ENCODE measurements at regions not wholly inside any gene's neighbourhood (a gene's known extent, or its start where the extent isn't known, plus 50 kb on each side); places are given as distances from the start of the nearest gene placed in this dataset.

DNA sequence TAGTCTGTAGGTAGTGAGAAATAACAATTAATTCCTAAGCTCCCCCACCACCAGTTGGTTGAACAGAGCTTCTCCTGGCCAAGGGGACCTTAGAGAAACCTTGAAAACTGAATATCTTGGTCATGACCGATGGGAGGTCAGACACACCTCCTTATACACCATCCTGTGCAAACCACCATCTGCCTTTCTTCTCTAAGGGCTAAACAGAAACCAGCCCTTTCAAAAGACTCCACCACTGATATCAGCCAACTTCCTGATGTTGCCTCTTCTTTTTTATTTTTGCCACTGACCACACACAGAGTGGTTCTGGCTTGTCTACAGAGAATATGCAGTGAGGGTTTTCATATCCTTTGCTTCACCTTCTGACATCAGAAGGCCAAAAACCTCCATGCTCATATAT lies 977.7 kb upstream of the SEL1L start:
- H3K4me3 ChIP-seq (ENCODE audit: low read length): no peak overlapping the region
- no peaks in the 10 kb centered on the region for H3K27me3 ChIP-seq (ENCODE audit: insufficient read depth, low read depth, low read length)
- no peaks in the 10 kb centered on the region for H3F3A ChIP-seq (ENCODE audit: insufficient read depth, low read length, poor library complexity, severe bottlenecking)
- no peaks in the 10 kb centered on the region for H3K36me3 ChIP-seq (ENCODE audit: insufficient read depth, low read length)
- no peaks in the 10 kb centered on the region for H3K79me2 ChIP-seq (replicated peaks; ENCODE audit: insufficient read depth, low read length)
- H3K9me3 ChIP-seq (ENCODE audit: low read length): no peaks in the 10 kb centered on the region
- no peak overlapping the region for H2AFZ ChIP-seq (ENCODE audit: low read depth, low read length)
- H3K4me2 ChIP-seq (ENCODE audit: low read length): no peak overlapping the region
- H3K27ac ChIP-seq (ENCODE audit: low read length): no peak overlapping the region
- no peaks in the 10 kb centered on the region for H3K9me2 ChIP-seq (ENCODE audit: insufficient read depth, low read length)
- no peaks in the 10 kb centered on the region for H4K20me1 ChIP-seq (ENCODE audit: insufficient read depth)
- TF ChIP-seq TAF1 (IDR thresholded peaks at IDR 0.05; ENCODE audit: low read depth): no peak
- TF ChIP-seq SMC3 (conservative IDR thresholded peaks at IDR 0.05; ENCODE audit: poor library complexity): no peak
- TF ChIP-seq MXI1 (conservative IDR thresholded peaks at IDR 0.05; ENCODE audit: poor library complexity, severe bottlenecking): no peak
- TF ChIP-seq, protein P1, sequence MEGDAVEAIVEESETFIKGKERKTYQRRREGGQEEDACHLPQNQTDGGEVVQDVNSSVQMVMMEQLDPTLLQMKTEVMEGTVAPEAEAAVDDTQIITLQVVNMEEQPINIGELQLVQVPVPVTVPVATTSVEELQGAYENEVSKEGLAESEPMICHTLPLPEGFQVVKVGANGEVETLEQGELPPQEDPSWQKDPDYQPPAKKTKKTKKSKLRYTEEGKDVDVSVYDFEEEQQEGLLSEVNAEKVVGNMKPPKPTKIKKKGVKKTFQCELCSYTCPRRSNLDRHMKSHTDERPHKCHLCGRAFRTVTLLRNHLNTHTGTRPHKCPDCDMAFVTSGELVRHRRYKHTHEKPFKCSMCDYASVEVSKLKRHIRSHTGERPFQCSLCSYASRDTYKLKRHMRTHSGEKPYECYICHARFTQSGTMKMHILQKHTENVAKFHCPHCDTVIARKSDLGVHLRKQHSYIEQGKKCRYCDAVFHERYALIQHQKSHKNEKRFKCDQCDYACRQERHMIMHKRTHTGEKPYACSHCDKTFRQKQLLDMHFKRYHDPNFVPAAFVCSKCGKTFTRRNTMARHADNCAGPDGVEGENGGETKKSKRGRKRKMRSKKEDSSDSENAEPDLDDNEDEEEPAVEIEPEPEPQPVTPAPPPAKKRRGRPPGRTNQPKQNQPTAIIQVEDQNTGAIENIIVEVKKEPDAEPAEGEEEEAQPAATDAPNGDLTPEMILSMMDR (IDR thresholded peaks at IDR 0.05; ENCODE audit: poor library complexity, severe bottlenecking): no peak
- no peak for TF ChIP-seq POLR2AphosphoS5 (IDR thresholded peaks at IDR 0.05)
- TF ChIP-seq RAD21 (conservative IDR thresholded peaks at IDR 0.05): no peak
- TF ChIP-seq, protein P2, sequence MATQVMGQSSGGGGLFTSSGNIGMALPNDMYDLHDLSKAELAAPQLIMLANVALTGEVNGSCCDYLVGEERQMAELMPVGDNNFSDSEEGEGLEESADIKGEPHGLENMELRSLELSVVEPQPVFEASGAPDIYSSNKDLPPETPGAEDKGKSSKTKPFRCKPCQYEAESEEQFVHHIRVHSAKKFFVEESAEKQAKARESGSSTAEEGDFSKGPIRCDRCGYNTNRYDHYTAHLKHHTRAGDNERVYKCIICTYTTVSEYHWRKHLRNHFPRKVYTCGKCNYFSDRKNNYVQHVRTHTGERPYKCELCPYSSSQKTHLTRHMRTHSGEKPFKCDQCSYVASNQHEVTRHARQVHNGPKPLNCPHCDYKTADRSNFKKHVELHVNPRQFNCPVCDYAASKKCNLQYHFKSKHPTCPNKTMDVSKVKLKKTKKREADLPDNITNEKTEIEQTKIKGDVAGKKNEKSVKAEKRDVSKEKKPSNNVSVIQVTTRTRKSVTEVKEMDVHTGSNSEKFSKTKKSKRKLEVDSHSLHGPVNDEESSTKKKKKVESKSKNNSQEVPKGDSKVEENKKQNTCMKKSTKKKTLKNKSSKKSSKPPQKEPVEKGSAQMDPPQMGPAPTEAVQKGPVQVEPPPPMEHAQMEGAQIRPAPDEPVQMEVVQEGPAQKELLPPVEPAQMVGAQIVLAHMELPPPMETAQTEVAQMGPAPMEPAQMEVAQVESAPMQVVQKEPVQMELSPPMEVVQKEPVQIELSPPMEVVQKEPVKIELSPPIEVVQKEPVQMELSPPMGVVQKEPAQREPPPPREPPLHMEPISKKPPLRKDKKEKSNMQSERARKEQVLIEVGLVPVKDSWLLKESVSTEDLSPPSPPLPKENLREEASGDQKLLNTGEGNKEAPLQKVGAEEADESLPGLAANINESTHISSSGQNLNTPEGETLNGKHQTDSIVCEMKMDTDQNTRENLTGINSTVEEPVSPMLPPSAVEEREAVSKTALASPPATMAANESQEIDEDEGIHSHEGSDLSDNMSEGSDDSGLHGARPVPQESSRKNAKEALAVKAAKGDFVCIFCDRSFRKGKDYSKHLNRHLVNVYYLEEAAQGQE (IDR thresholded peaks at IDR 0.05; ENCODE audit: borderline replicate concordance): no peak
- no peak for TF ChIP-seq EP300 (conservative IDR thresholded peaks at IDR 0.05; ENCODE audit: poor library complexity, severe bottlenecking)
- no peak for TF ChIP-seq EZH2 (IDR thresholded peaks at IDR 0.05; ENCODE audit: borderline replicate concordance, insufficient read depth, low read length, poor library complexity, severe bottlenecking)
- no peak overlapping the region for H3K9ac ChIP-seq (ENCODE audit: low read length)

DNA sequence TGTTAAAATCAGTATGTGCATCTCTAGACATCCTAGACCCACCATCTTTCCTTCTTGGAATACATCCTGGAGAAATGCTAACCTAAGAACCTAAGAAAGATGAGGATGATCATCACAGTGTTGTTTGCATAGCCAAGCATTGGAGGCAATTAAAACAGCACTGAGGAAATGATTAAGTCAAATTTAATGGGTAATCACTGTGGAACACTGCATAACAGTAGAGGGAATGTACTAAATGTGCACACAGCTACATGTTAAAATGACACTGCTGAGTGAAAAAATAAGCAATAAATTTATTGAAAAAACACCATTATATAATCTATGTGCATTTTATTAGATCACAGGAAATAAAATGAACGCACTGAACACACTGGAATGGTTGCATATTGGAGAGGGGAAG lies 987.1 kb upstream of the SEL1L start:
- Histone ChIP-seq H4K20me1 (ENCODE audit: insufficient read depth) (no peaks in the 10 kb centered on the region), H3K27me3 (ENCODE audit: insufficient read depth, low read depth, low read length) (no peaks in the 10 kb centered on the region), H3K9me3 (ENCODE audit: low read length) (no peaks in the 10 kb centered on the region), H3K36me3 (ENCODE audit: insufficient read depth, low read length) (no peaks in the 10 kb centered on the region), H3F3A (ENCODE audit: insufficient read depth, low read length, poor library complexity, severe bottlenecking) (no peaks in the 10 kb centered on the region), H3K27ac (ENCODE audit: low read length) (no peak overlapping the region), H3K9me2 (ENCODE audit: insufficient read depth, low read length) (no peaks in the 10 kb centered on the region), H2AFZ (ENCODE audit: low read depth, low read length) (no peak overlapping the region), H3K4me2 (ENCODE audit: low read length) (no peak overlapping the region), H3K4me3 (ENCODE audit: low read length) (no peak overlapping the region), H3K9ac (ENCODE audit: low read length) (no peak overlapping the region), H3K79me2 (replicated peaks; ENCODE audit: insufficient read depth, low read length) (no peaks in the 10 kb centered on the region)
- TF ChIP-seq SMC3 (conservative IDR thresholded peaks at IDR 0.05; ENCODE audit: poor library complexity) (no peak), POLR2AphosphoS5 (IDR thresholded peaks at IDR 0.05) (no peak), EP300 (conservative IDR thresholded peaks at IDR 0.05; ENCODE audit: poor library complexity, severe bottlenecking) (no peak), RAD21 (conservative IDR thresholded peaks at IDR 0.05) (no peak), EZH2 (IDR thresholded peaks at IDR 0.05; ENCODE audit: borderline replicate concordance, insufficient read depth, low read length, poor library complexity, severe bottlenecking) (no peak), TAF1 (IDR thresholded peaks at IDR 0.05; ENCODE audit: low read depth) (no peak), MXI1 (conservative IDR thresholded peaks at IDR 0.05; ENCODE audit: poor library complexity, severe bottlenecking) (no peak)
- TF ChIP-seq, protein P1 (IDR thresholded peaks at IDR 0.05; ENCODE audit: poor library complexity, severe bottlenecking): no peak
- TF ChIP-seq, protein P2 (IDR thresholded peaks at IDR 0.05; ENCODE audit: borderline replicate concordance): no peak
